HFFc6 (cell line): ENCODE measurements at regions not wholly inside any gene's neighbourhood (a gene's known extent, or its start where the extent isn't known, plus 50 kb on each side); places are given as distances from the start of the nearest gene placed in this dataset.
A peak's percentile ranks its signal among the peaks of the same experiment; 100 is the strongest.

Experiments
- DNase-seq: peaks from one replicate; pipeline ENCODE4 v3.0.0-alpha.2; 2018
- H3K27ac Mint-ChIP-seq: 2 replicates; pipeline ENCODE4 v1.8.0; 2020; ENCODE audit warnings: mild to moderate bottlenecking, mixed read lengths
- H3K27me3 Mint-ChIP-seq: 2 replicates; pipeline ENCODE4 v1.8.0; 2021; ENCODE audit warnings: mild to moderate bottlenecking, moderate library complexity, mixed read lengths; ENCODE audit not compliant: insufficient read depth
- H3K36me3 Mint-ChIP-seq: 2 replicates; pipeline ENCODE4 v1.8.0; 2021; ENCODE audit warnings: low read depth, mixed read lengths
- H3K4me1 Mint-ChIP-seq: 2 replicates; pipeline ENCODE4 v1.8.0; 2020; ENCODE audit warnings: low read depth, mixed read lengths
- H3K4me3 Mint-ChIP-seq: 2 replicates; pipeline ENCODE4 v1.8.0; 2020; ENCODE audit warnings: mild to moderate bottlenecking, moderate library complexity, mixed read lengths
- H3K9me3 Mint-ChIP-seq: 2 replicates; pipeline ENCODE4 v1.8.0; 2020; ENCODE audit warnings: mild to moderate bottlenecking, mixed read lengths
- CTCF ChIP-seq: fragments of 200-600 bp; sonication (generic); IDR thresholded peaks from 2 replicates; pipeline ENCODE4 v1.5.0; 2021; ENCODE audit warnings: antibody characterized with exemption, mild to moderate bottlenecking

GRCh38 chr14:65263177-65263788, 149.2 kb upstream of the FUT8 start:
- no peak overlapping the region for H3K4me3 Mint-ChIP-seq
- H3K27ac Mint-ChIP-seq, result no peak overlapping the region
- no peak for TF ChIP-seq CTCF
- peak; percentile 7 for DNase-seq
- peaks cover 46% of the 10 kb centered on the region for H3K4me1 Mint-ChIP-seq
- peaks cover 28% of the 10 kb centered on the region for H3K36me3 Mint-ChIP-seq
- H3K9me3 Mint-ChIP-seq, result peaks cover 13% of the 10 kb centered on the region
- peaks cover 6% of the 10 kb centered on the region for H3K27me3 Mint-ChIP-seq

GRCh38 chr14:65267856-65268255, 144.7 kb upstream of the FUT8 start:
- no peak for DNase-seq
- peaks cover 6% of the 10 kb centered on the region for H3K27me3 Mint-ChIP-seq
- peaks cover 9% of the 10 kb centered on the region for H3K4me1 Mint-ChIP-seq
- no peak for TF ChIP-seq CTCF
- no peaks in the 10 kb centered on the region for H3K36me3 Mint-ChIP-seq
- no peaks in the 10 kb centered on the region for H3K9me3 Mint-ChIP-seq
- no peak overlapping the region for H3K4me3 Mint-ChIP-seq
- no peak overlapping the region for H3K27ac Mint-ChIP-seq

- Mint-ChIP-seq H3K27me3 (peaks cover 6% of the 10 kb centered on the region), H3K4me1 (peaks cover 2% of the 10 kb centered on the region), H3K9me3 (no peaks in the 10 kb centered on the region), H3K36me3 (no peaks in the 10 kb centered on the region), H3K4me3 (no peak overlapping the region), H3K27ac (no peak overlapping the region)
- DNase-seq, result no peak
- no peak for TF ChIP-seq CTCF
These were observed 143.9 kb upstream of the FUT8 start for GRCh38 chr14:65268594-65268993.

GRCh38 chr14:65269732-65270131, 142.8 kb upstream of the FUT8 start:
- no peak overlapping the region for H3K4me3 Mint-ChIP-seq
- no peak overlapping the region for H3K27ac Mint-ChIP-seq
- no peaks in the 10 kb centered on the region for H3K36me3 Mint-ChIP-seq
- peaks cover 6% of the 10 kb centered on the region for H3K27me3 Mint-ChIP-seq
- H3K9me3 Mint-ChIP-seq, result no peaks in the 10 kb centered on the region
- DNase-seq, result no peak
- TF ChIP-seq CTCF, result no peak
- H3K4me1 Mint-ChIP-seq, result no peaks in the 10 kb centered on the region

GRCh38 chr14:65277027-65277426, 135.5 kb upstream of the FUT8 start:
- DNase-seq, result peak; percentile 77

More at GRCh38 chr14:65277027-65277426, 135.5 kb upstream of the FUT8 start:
- no peaks in the 10 kb centered on the region for H3K36me3 Mint-ChIP-seq
- peak overlapping the region; percentile 73 for H3K27ac Mint-ChIP-seq
- H3K27me3 Mint-ChIP-seq, result no peaks in the 10 kb centered on the region
- peaks cover 30% of the 10 kb centered on the region for H3K4me1 Mint-ChIP-seq
- no peak for TF ChIP-seq CTCF
- 0 out of 2 replicates have a peak, but pooled peaks cover 4% of the 10 kb centered on the region for H3K9me3 Mint-ChIP-seq
- H3K4me3 Mint-ChIP-seq, result peak overlapping the region; percentile 22; the same call in 1 of the 2 replicates
